ENCODE measurements at regions not wholly inside any gene's neighbourhood (a gene's known extent, or its start where the extent isn't known, plus 50 kb on each side); places are given as distances from the start of the nearest gene placed in this dataset.

- DNase-seq (ENCODE audit: low read depth), result no peak
- H3K4me3 ChIP-seq (ENCODE audit: low read depth, low read length), result no peak overlapping the region
- TF ChIP-seq CTCF (IDR thresholded peaks at IDR 0.05; ENCODE audit: low read depth, low read length, missing control alignments), result no peak
- in situ Hi-C loops (cut with HindIII; ENCODE audit: low sequenced_read_pairs), result no loop called here
Measured at GRCh38 chr4:117429061-117429460, 343.7 kb upstream of the TRAM1L1 start.

GRCh38 chr4:117429506-117429905 lies 344.1 kb upstream of the TRAM1L1 start:
- in situ Hi-C loops (cut with HindIII; ENCODE audit: low sequenced_read_pairs), result no loop called here
- no peak for DNase-seq (ENCODE audit: low read depth)
- TF ChIP-seq CTCF (IDR thresholded peaks at IDR 0.05; ENCODE audit: low read depth, low read length, missing control alignments), result no peak
- H3K4me3 ChIP-seq (ENCODE audit: low read depth, low read length), result no peak overlapping the region

GRCh38 chr4:117434424-117434823 lies 349.0 kb upstream of the TRAM1L1 start:
- no peak for TF ChIP-seq CTCF (IDR thresholded peaks at IDR 0.05; ENCODE audit: low read depth, low read length, missing control alignments)
- no peak for DNase-seq (ENCODE audit: low read depth)
- H3K4me3 ChIP-seq (ENCODE audit: low read depth, low read length), result no peak overlapping the region
- in situ Hi-C loops (cut with HindIII; ENCODE audit: low sequenced_read_pairs), result no loop called here

- no peak for DNase-seq (ENCODE audit: low read depth)
- no peak overlapping the region for H3K4me3 ChIP-seq (ENCODE audit: low read depth, low read length)
- in situ Hi-C loops (cut with HindIII; ENCODE audit: low sequenced_read_pairs), result no loop called here
- no peak for TF ChIP-seq CTCF (IDR thresholded peaks at IDR 0.05; ENCODE audit: low read depth, low read length, missing control alignments)
Measured at GRCh38 chr4:117447925-117448324, 362.5 kb upstream of the TRAM1L1 start.

- H3K4me3 ChIP-seq (ENCODE audit: low read depth, low read length), result no peak overlapping the region
- in situ Hi-C loops (cut with HindIII; ENCODE audit: low sequenced_read_pairs), result no loop called here
- DNase-seq (ENCODE audit: low read depth), result no peak
- no peak for TF ChIP-seq CTCF (IDR thresholded peaks at IDR 0.05; ENCODE audit: low read depth, low read length, missing control alignments)
Measured at GRCh38 chr4:117455088-117455487, 369.7 kb upstream of the TRAM1L1 start.

- TF ChIP-seq CTCF (IDR thresholded peaks at IDR 0.05; ENCODE audit: low read depth, low read length, missing control alignments), result no peak
- no peak for DNase-seq (ENCODE audit: low read depth)
- in situ Hi-C loops (cut with HindIII; ENCODE audit: low sequenced_read_pairs), result no loop called here
- no peak overlapping the region for H3K4me3 ChIP-seq (ENCODE audit: low read depth, low read length)
Measured at GRCh38 chr4:117466388-117466787, 381.0 kb upstream of the TRAM1L1 start.

- in situ Hi-C loops (cut with HindIII; ENCODE audit: low sequenced_read_pairs), result no loop called here
- H3K4me3 ChIP-seq (ENCODE audit: low read depth, low read length), result no peak overlapping the region
- no peak for DNase-seq (ENCODE audit: low read depth)
- TF ChIP-seq CTCF (IDR thresholded peaks at IDR 0.05; ENCODE audit: low read depth, low read length, missing control alignments), result no peak
Measured at GRCh38 chr4:117467404-117467803, 382.0 kb upstream of the TRAM1L1 start.

Measured in astrocyte of the cerebellum (primary cell).